K562 (cell line): ENCODE measurements at regions not wholly inside any gene's neighbourhood (a gene's known extent, or its start where the extent isn't known, plus 50 kb on each side); places are given as distances from the start of the nearest gene placed in this dataset.

Experiments used
- ATAC-seq: fragments of 200-7000 bp; cut with Tn5 transposase; 3 replicates; pipeline ENCODE4 v1.9.1; 2020; ENCODE audit warnings: moderate library complexity
- BruUV-seq: library from RNA; stranded (reverse); fragments of 400-500 nt; replicated peaks from 2 replicates; lab custom pipeline; 2021; lab: Mats Ljungman, UMichigan
- CTCF ChIA-PET: fragments of 300-600 bp; formaldehyde crosslinking; extraction: SDS; loops from one replicate; lab custom pipeline; 2021; ENCODE audit warnings: low intra/inter-chr PET ratio; lab: Yijun Ruan, JAX
- POLR2A ChIA-PET: fragments of 300-600, 350-650 bp; sonication (Branson Sonifier 250); formaldehyde crosslinking; extraction: SDS; loops from one replicate; lab custom pipeline; 2021; ENCODE audit warnings: antibody characterized with exemption, inconsistent platforms; lab: Yijun Ruan, JAX
- DNase-seq, 4 experiments: peaks; one replicate each; pipeline versions ENCODE4 v3.0.0 to v3.0.0-alpha.2; 2011 to 2018; ENCODE audit warnings: low spot score in 3 of 4, mixed read lengths in 3 of 4; ENCODE audit errors: extremely low read depth in 1 of 4
- FAIRE-seq: peaks from 2 replicates; lab custom pipeline; 2011; peaks lifted over from hg19 to GRCh38; lab: Jason Lieb, UNC
- H2AFZ ChIP-seq: 2 replicates; pipeline ENCODE4 v1.6.0; 2011; ENCODE audit warnings: low read depth, low read length, control low read depth, inconsistent platforms
- H3K27ac ChIP-seq: fragments of 200-600 bp; 3 replicates; pipeline ENCODE4 v1.8.0; 2011; ENCODE audit warnings: low read depth, mild to moderate bottlenecking, control low read depth, inconsistent platforms, low read length, moderate library complexity, mixed read lengths; ENCODE audit errors: extremely low read depth
- H3K27me3 ChIP-seq, 2 experiments: fragments of 300-600 bp in 1 of 2; 2 replicates in 1 of 2; 3 replicates in 1 of 2; pipeline versions ENCODE4 v1.6.0 to v1.8.0; 2011; ENCODE audit warnings: inconsistent platforms in 2 of 2, low read length in 2 of 2, mild to moderate bottlenecking in 1 of 2, mixed read lengths in 1 of 2, moderate library complexity in 1 of 2; ENCODE audit not compliant: control insufficient read depth in 2 of 2, insufficient read depth in 2 of 2
- H3K36me3 ChIP-seq: fragments of 300-600 bp; 3 replicates; pipeline ENCODE4 v1.8.0; 2011; ENCODE audit warnings: mild to moderate bottlenecking, low read length, inconsistent platforms; ENCODE audit not compliant: control insufficient read depth, insufficient read depth
- H3K4me1 ChIP-seq, 2 experiments: fragments of 200-600 bp in 1 of 2; replicated peaks in 1 of 2; 2 replicates in 1 of 2; 3 replicates in 1 of 2; pipeline versions ENCODE4 v1.5.1 to v1.8.0; 2011; ENCODE audit warnings: inconsistent platforms in 2 of 2, low read length in 2 of 2, mild to moderate bottlenecking in 1 of 2, mixed read lengths in 1 of 2, moderate library complexity in 1 of 2; ENCODE audit not compliant: control insufficient read depth in 2 of 2, insufficient read depth in 2 of 2
- H3K4me2 ChIP-seq: 2 replicates; pipeline ENCODE4 v1.6.1; 2011; ENCODE audit warnings: low read length, control low read depth, inconsistent platforms, mixed read lengths; ENCODE audit not compliant: insufficient read depth
- H3K4me3 ChIP-seq: fragments of 200-600 bp; sonication (generic), shearing (Covaris generic); 2 replicates; pipeline ENCODE4 v1.5.1; 2016; ENCODE audit warnings: control low read depth, inconsistent platforms
- H3K79me2 ChIP-seq: fragments of 200-600 bp; 3 replicates; pipeline ENCODE4 v1.8.0; 2011; ENCODE audit warnings: low read length, inconsistent platforms; ENCODE audit not compliant: control insufficient read depth, insufficient read depth
- H3K9ac ChIP-seq, 2 experiments: 2 replicates each; pipeline versions ENCODE4 v1.6.0 to v1.6.1; 2011; ENCODE audit warnings: low read depth in 2 of 2, low read length in 2 of 2, control low read depth in 1 of 2, inconsistent platforms in 1 of 2, mild to moderate bottlenecking in 1 of 2, mixed read lengths in 1 of 2; ENCODE audit not compliant: insufficient read depth in 1 of 2
- H3K9me1 ChIP-seq: one replicate; pipeline ENCODE4 v1.6.0; 2011; ENCODE audit warnings: inconsistent platforms, mild to moderate bottlenecking, low read length, moderate library complexity; ENCODE audit not compliant: control insufficient read depth, insufficient read depth
- H3K9me3 ChIP-seq: replicated peaks from 2 replicates; pipeline ENCODE4 v1.5.1; 2011; ENCODE audit warnings: low read depth, low read length, inconsistent platforms; ENCODE audit not compliant: control insufficient read depth, insufficient read depth
- H4K20me1 ChIP-seq: replicated peaks from 2 replicates; pipeline ENCODE4 v1.6.1; 2011; ENCODE audit warnings: low read length, inconsistent platforms, mixed read lengths; ENCODE audit not compliant: control insufficient read depth, insufficient read depth
- AFF1 ChIP-seq, 2 experiments: fragments of 450-650 bp; IDR thresholded peaks; 2 replicates each; pipeline ENCODE4 v1.6.1; 2018; ENCODE audit warnings: mild to moderate bottlenecking in 2 of 2, low read depth in 1 of 2; ENCODE audit not compliant: partially characterized antibody in 2 of 2
- E2F1 ChIP-seq: sonication (generic); formaldehyde crosslinking; IDR thresholded peaks from 2 replicates; pipeline ENCODE4 v1.8.1; 2023; ENCODE audit warnings: mild to moderate bottlenecking, missing genetic modification reagents, moderate library complexity
- FOXO4 ChIP-seq: fragments of 450-650 bp; formaldehyde crosslinking; IDR thresholded peaks from 2 replicates; pipeline ENCODE4 v1.4.0; 2020; ENCODE audit warnings: mild to moderate bottlenecking, moderate library complexity
- ZNF184 ChIP-seq: sonication (generic); formaldehyde crosslinking; IDR thresholded peaks from 2 replicates; pipeline ENCODE4 v1.5.0; 2020; ENCODE audit warnings: missing genetic modification reagents
- whole genome bisulfite sequencing: fragments of 100-300 bp; shearing (Covaris generic); methylation state at CpG from one replicate; pipeline ENCODE4 v1.1.6; 2016; ENCODE audit warnings: low coverage, mixed read lengths; ENCODE audit not compliant: insufficient coverage; ENCODE audit errors: missing lambda C conversion rate; 5-methylcytosine and 5-hydroxymethylcytosine counted together
- in situ Hi-C: fragments of 300-500 bp; cut with MboI; formaldehyde crosslinking; loops from 4 replicates; pipeline ENCODE4 v1.15.0; 2018; ENCODE audit warnings: inconsistent platforms, mixed read lengths
- intact Hi-C: fragments of 100-400 bp; cut with micrococcal nuclease; formaldehyde crosslinking; loops from 2 replicates; pipeline ENCODE4 v1.14.2; 2022
- TF ChIP-seq, protein P1 (sequence below): fragments of 450-650 bp; IDR thresholded peaks from 2 replicates; pipeline ENCODE4 v1.6.1; 2016; ENCODE audit warnings: borderline replicate concordance
- TF ChIP-seq, protein P2 (sequence below): sonication (generic); formaldehyde crosslinking; IDR thresholded peaks from 2 replicates; pipeline ENCODE4 v1.8.1; 2023; ENCODE audit warnings: missing genetic modification reagents, mild to moderate bottlenecking, borderline replicate concordance

- TF ChIP-seq E2F1 (CRISPR knock-in tag), result no peak
- TF ChIP-seq, protein P1, sequence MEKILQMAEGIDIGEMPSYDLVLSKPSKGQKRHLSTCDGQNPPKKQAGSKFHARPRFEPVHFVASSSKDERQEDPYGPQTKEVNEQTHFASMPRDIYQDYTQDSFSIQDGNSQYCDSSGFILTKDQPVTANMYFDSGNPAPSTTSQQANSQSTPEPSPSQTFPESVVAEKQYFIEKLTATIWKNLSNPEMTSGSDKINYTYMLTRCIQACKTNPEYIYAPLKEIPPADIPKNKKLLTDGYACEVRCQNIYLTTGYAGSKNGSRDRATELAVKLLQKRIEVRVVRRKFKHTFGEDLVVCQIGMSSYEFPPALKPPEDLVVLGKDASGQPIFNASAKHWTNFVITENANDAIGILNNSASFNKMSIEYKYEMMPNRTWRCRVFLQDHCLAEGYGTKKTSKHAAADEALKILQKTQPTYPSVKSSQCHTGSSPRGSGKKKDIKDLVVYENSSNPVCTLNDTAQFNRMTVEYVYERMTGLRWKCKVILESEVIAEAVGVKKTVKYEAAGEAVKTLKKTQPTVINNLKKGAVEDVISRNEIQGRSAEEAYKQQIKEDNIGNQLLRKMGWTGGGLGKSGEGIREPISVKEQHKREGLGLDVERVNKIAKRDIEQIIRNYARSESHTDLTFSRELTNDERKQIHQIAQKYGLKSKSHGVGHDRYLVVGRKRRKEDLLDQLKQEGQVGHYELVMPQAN, result no peak
These were observed 642.1 kb downstream of the INHBA start (continued) for GRCh38 chr7:41060796-41061195.

DNA sequence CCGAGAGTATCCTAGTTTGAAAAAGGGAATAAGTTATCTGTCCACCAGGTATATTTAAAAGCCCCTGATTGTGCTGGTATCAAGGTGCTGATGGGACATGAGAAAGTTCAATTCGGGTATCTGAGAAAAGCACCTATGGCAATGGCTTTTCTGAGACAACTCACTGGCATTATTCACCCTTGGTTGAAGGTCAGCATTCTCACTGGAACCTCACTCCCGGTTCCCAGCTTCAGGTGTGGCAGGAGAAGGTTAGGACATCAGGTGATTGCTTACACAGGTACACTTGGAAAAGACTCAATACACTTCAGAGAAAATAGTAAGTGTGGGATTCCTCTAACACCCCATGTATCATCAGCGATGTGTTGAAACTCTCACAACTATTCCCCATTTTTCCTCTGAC, 643.1 kb downstream of the INHBA start:
- WGBS, result 2% methylated on average over 4 of the region's 4 CpGs
- FAIRE-seq (no peak), ATAC-seq (no peak), DNase-seq (no peak)
- Histone ChIP-seq H3K9me1 (no peaks in the 10 kb centered on the region), H3K27ac (no peak overlapping the region), H2AFZ (no peak overlapping the region), H4K20me1 (no peaks in the 10 kb centered on the region), H3K36me3 (no peaks in the 10 kb centered on the region), H3K4me2 (no peak overlapping the region), H3K79me2 (no peaks in the 10 kb centered on the region), H3K27me3 (no peaks in the 10 kb centered on the region), H3K4me1 (no peaks in the 10 kb centered on the region), H3K9me3 (no peaks in the 10 kb centered on the region), H3K4me3 (no peak overlapping the region), H3K9ac (no peak overlapping the region)
- CTCF ChIA-PET, result no interaction called here
- intact Hi-C loops, result no loop called here
- POLR2A ChIA-PET, result no interaction called here
- in situ Hi-C loops, result no loop called here
- BruUV-seq, result no TSS peak
- TF ChIP-seq ZNF184 (CRISPR knock-in tag) (no peak), AFF1 (IDR thresholded peaks at IDR 0.05; ENCODE audit: low read depth in 1 of 2, partially characterized antibody in 2 of 2) (no peak), FOXO4 (CRISPR knock-in tag) (no peak)
- TF ChIP-seq, protein P2, sequence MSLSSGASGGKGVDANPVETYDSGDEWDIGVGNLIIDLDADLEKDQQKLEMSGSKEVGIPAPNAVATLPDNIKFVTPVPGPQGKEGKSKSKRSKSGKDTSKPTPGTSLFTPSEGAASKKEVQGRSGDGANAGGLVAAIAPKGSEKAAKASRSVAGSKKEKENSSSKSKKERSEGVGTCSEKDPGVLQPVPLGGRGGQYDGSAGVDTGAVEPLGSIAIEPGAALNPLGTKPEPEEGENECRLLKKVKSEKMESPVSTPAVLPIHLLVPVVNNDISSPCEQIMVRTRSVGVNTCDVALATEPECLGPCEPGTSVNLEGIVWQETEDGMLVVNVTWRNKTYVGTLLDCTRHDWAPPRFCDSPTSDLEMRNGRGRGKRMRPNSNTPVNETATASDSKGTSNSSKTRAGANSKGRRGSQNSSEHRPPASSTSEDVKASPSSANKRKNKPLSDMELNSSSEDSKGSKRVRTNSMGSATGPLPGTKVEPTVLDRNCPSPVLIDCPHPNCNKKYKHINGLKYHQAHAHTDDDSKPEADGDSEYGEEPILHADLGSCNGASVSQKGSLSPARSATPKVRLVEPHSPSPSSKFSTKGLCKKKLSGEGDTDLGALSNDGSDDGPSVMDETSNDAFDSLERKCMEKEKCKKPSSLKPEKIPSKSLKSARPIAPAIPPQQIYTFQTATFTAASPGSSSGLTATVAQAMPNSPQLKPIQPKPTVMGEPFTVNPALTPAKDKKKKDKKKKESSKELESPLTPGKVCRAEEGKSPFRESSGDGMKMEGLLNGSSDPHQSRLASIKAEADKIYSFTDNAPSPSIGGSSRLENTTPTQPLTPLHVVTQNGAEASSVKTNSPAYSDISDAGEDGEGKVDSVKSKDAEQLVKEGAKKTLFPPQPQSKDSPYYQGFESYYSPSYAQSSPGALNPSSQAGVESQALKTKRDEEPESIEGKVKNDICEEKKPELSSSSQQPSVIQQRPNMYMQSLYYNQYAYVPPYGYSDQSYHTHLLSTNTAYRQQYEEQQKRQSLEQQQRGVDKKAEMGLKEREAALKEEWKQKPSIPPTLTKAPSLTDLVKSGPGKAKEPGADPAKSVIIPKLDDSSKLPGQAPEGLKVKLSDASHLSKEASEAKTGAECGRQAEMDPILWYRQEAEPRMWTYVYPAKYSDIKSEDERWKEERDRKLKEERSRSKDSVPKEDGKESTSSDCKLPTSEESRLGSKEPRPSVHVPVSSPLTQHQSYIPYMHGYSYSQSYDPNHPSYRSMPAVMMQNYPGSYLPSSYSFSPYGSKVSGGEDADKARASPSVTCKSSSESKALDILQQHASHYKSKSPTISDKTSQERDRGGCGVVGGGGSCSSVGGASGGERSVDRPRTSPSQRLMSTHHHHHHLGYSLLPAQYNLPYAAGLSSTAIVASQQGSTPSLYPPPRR (CRISPR knock-in tag), result no peak
